HG03175 (cell line): ENCODE measurements at regions not wholly inside any gene's neighbourhood (a gene's known extent, or its start where the extent isn't known, plus 50 kb on each side); places are given as distances from the start of the nearest gene placed in this dataset.

Source experiments
- ATAC-seq: cut with Tn5 transposase; IDR thresholded peaks from one replicate; pipeline ENCODE4 v1.9.1; 2021; ENCODE audit warnings: mild to moderate bottlenecking, moderate library complexity; ENCODE audit not compliant: unreplicated experiment

DNA sequence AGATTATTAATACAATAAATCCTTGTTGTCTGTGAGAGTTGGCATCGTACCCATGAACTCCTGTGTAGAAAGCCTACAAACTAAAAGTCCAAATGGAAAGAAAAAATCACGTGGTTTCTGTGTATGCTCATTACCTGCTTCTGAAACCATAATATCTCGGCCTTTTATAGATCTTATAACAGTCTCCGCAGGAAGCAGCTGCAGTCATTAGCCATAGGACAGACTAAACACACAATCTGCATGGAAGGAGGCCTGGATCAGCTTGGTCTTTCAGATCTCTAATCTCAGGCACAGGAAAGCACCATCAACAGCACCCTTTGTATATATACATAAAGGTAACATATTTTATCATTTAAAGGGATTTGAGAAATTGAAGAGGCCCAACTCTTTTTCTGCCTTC, 508.9 kb upstream of the TCF4 start:
- no peak for ATAC-seq

GRCh38 chr18:56089612-56090258, 501.7 kb upstream of the TCF4 start:
- no peak for ATAC-seq

DNA sequence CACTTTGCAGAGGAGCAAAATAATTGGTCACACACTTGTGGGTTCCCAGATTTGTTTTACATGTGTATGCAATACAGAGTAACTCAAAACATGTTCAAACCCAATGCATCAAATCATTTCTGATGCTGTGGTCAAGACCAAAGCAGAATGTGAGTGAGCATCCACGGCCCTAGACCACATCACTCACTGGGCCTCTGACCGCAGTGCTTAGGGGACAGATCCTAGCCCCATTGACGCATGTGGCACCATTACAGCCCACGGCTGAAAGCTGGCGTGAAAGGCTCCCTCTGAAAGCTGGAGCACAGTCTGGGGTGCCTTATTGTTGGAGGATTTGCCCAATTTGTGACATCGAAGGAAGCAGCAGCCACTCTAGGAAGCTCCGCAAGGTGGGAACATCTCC, 498.8 kb upstream of the TCF4 start:
- ATAC-seq, result no peak

DNA sequence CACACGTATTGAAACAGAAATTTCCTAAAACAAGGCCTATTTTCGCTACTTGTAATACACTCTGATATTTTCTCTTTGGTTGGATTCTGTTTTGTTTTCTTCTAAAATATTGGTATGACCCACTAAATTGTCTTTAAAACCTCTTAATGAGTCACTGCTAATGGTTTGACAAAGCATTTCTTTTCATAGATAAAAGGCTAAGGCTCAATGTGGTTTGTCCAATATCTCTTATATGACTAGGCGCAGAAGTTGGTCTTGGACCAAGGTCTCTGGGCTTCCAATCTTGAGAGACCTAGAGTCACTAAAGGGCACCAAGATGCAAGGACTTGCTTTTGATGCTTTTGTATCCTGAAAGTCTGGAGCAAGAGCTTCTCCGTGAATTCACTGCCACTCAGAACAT, 498.2 kb upstream of the TCF4 start:
- no peak for ATAC-seq

- ATAC-seq, result no peak
Measured at GRCh38 chr18:56085551-56085950, 497.6 kb upstream of the TCF4 start.

DNA sequence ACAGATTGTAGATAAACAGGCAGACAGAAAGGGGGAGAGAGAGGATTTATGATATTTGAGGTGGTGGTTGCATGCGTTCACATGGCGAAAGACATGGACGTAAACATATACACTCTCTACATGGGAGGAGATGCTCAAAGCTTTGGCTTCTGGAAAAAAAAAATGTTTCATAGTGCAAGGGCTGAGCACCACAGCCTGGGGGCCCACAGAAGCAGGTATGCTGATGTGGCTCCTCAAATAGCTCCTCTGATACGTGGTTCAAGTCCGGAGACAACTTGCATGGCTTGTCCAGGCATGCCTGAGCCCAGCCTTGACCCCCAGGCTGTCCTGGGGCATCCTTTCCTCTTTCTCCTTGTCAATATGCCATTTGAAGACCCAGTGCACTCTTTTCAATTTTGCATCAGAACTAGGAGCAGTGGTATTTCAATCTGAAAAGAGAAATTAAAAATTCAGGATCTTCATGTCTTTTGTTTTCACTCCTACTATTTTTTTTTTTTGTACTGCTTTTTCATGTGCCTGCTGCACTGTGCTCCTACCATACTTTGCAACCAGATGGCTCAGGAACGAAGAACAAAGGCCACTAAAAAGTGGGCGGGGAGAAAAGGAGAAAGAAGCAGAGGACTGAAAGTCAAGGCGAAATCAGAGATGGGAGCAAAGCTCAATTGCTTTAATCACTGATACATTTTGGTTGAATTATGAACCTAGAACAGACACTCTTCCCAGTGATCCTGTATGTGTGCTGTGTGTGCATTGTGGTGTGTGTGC, 495.7 kb upstream of the TCF4 start:
- ATAC-seq, result no peak

GRCh38 chr18:56083097-56083521, 495.1 kb upstream of the TCF4 start:
- ATAC-seq, result no peak

GRCh38 chr18:56076723-56077122, 488.7 kb upstream of the TCF4 start:
- ATAC-seq, result no peak

DNA sequence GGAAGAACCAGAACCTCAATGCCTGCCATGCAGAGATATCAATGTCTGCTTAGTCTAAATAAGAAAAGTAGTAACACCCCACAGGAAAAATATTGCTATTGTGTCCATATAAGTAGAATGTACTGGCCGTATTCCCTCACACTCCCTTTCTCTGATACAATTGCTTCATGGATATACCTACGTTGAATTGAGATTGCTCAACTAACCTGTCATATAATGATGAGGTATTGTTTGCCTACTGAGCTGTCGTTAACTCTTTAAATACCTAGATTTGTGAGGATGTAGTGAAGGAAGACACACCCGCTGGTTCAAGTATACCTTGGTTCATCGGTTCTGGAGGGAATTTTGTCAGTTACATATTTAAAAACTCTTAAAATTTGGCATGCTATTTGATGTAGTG, 480.7 kb upstream of the TCF4 start:
- no peak for ATAC-seq

- no peak for ATAC-seq
Measured at GRCh38 chr18:56067969-56068671, 480.1 kb upstream of the TCF4 start.

DNA sequence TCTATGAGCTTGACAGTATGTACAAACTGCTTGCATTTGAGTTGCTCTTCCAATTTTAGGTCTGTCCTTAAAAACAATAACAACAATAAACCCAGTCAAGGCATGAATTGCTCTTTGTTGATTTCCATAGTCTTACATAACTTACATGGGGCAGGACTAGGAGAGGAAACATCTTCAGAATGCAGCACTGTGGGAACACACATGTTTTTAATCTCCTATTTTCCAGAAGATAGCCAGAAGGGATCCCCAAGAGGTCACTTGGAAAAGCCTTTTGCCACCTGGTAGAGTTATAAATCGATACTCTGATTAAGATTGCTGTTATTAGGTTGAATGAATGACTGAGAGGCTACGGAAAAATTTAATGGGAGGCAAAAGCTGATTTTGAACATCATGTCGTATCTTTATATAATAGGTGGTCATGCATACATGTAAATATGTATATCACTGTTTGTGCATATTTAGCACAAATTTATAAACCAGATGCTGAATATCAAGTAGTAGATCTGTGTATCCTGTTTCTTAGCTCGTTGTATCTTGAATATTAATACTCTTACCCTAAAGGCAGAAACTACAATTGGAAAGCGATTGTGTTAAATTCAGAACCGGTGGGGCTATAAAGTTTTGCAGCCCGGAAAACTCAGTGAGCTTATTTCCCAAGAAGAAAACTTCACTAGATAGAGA, 479.4 kb upstream of the TCF4 start:
- no peak for ATAC-seq

DNA sequence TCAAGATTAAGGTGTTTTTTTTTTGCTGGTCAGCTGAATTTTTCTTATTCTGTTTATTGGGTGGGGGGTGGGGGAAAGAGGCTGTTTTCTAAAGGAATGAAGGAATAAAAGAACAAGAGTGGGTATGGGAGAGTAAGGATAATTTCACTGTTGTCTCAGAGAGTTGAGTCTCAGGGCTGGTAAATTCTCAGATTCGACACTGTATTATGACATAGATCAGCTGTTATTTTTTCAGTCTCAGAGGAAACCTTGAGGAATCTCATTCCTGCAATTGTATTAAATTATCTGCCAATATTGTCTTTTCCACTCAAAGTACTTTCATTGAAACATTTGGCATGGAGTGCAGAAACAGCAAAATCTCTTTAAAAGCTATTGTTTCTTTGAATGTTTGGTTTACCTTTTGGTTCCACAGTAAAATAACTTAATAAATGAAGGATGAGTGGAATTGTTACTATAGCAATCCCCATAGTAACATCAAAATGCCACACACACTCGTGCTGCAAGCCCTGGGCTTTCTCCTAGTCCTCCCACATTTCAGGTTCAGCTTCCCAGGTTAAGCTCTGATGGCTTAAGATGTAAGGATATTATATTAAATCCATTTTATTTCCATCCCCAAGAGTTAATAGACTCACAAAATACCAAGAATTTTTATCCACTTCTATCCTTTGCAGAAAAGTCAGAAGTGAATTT, 478.7 kb upstream of the TCF4 start:
- ATAC-seq, result no peak

- ATAC-seq, result no peak
Measured at GRCh38 chr18:56065086-56065485, 477.1 kb upstream of the TCF4 start.

GRCh38 chr18:56062931-56063330, 474.9 kb upstream of the TCF4 start:
- ATAC-seq, result no peak

DNA sequence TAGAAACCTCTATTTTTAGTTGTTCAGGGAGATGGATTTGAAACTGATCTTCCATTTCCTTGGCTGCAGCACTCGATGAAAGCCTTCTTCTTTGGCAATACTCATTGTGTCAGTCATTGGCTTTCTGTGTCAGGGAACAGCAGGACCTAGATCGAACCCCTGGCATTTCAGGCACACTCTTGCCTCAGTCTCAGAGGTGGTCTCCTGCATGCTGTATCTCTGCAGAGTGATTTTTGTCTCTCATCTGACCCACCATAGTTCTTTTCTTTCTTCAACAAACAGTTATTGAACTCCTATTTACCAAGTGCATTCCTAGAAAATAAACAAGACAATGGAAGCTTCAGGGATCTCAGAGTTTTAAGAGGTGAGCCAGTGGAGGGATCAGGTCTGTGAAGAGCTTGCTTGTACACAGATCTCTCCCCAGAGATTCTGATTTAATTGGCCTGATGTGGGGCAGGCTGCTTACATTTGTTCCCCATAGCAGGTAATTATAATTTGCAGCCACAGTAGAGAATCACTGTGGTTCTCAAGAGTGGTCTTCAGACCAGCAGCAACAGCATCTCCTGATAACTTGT, 473.1 kb upstream of the TCF4 start:
- no peak for ATAC-seq

GRCh38 chr18:56052202-56052601, 464.2 kb upstream of the TCF4 start:
- ATAC-seq, result no peak

GRCh38 chr18:56044239-56044638, 456.2 kb upstream of the TCF4 start:
- ATAC-seq, result no peak

- ATAC-seq, result no peak
Measured at GRCh38 chr18:56043641-56044061, 455.7 kb upstream of the TCF4 start.

- no peak for ATAC-seq
Measured at GRCh38 chr18:56042915-56043536, 455.0 kb upstream of the TCF4 start.
